RCC 7860 (cell line): ENCODE measurements at regions not wholly inside any gene's neighbourhood (a gene's known extent, or its start where the extent isn't known, plus 50 kb on each side); places are given as distances from the start of the nearest gene placed in this dataset.

Source experiments
- DNase-seq: peaks from one replicate; pipeline ENCODE4 v3.0.0-alpha.2; 2015; ENCODE audit warnings: low spot score
- FAIRE-seq: peaks from 2 replicates; lab custom pipeline; 2012; peaks lifted over from hg19 to GRCh38; lab: Jason Lieb, UNC

- no peak for FAIRE-seq
Observed at GRCh38 chr4:181194096-181194495, 1049.1 kb upstream of the TENM3 start.

GRCh38 chr4:181200076-181200475 is 1043.1 kb upstream of the TENM3 start:
- DNase-seq (no peak), FAIRE-seq (no peak)

More at GRCh38 chr4:181194096-181194495, 1049.1 kb upstream of the TENM3 start:
- DNase-seq: no peak

DNA sequence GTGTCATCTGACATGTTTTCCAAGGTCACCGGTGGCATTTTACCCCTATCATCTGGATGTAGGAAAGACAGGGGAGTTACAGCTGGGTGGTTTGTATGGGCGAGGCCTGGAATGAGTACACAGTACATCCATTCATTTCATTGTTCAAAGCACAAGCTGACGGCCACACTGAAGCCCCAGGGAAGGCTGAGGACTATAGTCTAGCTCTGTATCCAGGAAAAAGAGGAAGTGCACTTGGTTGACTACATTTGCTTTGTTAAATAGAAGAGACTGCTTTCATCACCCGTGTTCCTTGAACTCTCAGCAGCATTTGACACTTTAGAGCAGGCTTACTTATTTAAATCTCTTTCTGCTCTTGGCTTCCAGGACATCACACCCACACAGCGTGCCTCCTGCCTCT is 1041.0 kb upstream of the TENM3 start:
- FAIRE-seq (no peak), DNase-seq (no peak)

- no peak for FAIRE-seq
- DNase-seq: no peak
Observed at GRCh38 chr4:181204109-181204508, 1039.1 kb upstream of the TENM3 start.

- no peak for DNase-seq
Observed at GRCh38 chr4:181213551-181213950, 1029.7 kb upstream of the TENM3 start.

GRCh38 chr4:181216501-181216900 is 1026.7 kb upstream of the TENM3 start:
- FAIRE-seq: no peak
- no peak for DNase-seq

More at GRCh38 chr4:181213551-181213950, 1029.7 kb upstream of the TENM3 start:
- no peak for FAIRE-seq

DNA sequence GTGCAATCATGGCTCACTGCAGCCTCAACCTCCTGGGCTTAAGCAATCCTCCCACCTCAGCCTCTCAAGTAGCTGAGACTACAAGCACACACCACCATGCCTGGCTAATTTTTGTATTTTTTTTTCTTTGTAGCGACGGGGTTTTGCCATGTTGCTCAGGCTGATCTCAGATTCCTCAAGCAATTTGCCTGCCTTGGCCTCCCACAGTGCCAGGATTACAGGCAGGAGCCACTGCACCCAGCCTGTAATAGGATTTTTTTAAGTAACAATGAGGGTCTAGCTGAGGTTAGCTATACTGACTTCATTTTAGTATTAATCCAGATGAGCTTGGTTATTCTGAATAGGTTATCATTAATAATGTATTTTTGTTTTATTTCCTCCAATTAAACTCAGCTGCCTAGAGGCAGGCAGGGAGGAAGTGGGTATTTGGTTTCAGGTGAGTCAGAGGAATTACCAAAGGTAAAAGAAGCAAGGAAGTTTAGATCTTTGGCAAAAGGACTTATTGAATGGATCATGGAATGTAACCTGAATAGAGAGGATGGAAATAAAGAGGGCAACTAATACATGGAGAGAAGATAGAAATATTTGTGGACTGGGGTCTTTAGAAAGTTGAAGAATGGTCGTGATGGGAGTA is 1023.3 kb upstream of the TENM3 start:
- FAIRE-seq: no peak
- no peak for DNase-seq

GRCh38 chr4:181224852-181225251 is 1018.4 kb upstream of the TENM3 start:
- FAIRE-seq (no peak), DNase-seq (no peak)

DNA sequence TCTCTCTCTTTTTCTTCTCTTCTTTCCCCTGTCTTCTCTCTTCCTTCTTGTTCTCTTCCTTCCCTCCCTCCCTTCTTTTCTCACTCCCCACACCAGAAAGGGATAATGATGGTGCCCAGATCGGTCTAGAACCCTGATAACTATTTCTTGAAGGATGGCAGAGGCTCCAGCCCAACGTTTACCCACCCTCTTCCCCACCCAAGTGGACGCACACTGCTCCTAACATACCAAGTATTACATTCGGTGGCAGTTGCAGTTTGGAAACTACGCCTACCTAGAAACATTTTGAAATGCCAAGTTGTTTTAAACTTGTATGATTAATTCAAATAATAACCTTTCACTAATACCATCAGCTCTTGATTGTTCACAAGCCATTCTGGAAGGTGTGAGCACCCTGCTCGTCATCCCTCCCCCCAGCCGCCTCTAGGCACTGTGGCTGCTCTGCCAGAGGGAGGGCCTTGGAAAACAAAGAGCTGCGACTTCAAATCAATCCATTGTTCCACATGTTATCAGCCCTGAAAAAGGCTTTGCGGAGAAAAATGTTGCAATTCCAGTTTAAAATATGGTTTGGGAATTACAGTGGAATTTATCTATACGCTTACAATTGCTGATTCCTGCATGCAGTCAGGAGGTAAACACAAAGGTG is 1017.5 kb upstream of the TENM3 start:
- DNase-seq: no peak
- FAIRE-seq: no peak

DNA sequence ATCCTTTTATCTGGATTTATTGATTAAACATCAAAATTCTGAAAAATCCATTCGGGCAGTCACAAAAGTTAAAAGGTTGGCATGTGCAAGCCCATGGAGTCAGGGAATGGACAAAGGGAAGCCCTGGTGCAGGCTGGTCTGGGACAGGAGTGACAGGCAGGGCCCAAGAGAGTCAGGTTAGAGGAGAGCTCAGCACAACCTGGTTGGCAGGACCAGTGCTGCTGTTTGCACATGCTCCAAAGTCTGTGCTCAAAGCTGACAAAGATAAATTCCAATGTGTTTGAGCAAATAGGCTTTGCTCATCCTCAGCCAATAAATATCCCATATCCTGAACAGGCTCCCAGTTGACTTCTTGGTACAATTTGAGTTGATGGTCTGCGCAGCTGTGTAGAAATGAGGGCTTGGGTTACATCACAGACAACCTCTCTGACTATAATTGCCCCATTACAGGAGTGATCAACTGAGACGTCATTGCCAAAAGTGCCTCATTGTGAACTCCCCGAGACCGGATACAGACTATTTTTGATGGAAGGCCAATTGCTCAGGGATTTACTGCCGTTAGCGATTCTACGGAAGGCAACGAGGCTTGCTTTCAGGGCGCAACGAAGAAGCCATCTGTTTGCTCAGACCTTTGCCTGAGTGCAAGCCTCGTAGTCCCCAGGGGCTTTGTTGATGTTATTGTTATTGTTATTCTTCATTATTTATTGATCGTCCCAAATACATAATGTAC is 1008.1 kb upstream of the TENM3 start:
- DNase-seq: no peak
- no peak for FAIRE-seq

DNA sequence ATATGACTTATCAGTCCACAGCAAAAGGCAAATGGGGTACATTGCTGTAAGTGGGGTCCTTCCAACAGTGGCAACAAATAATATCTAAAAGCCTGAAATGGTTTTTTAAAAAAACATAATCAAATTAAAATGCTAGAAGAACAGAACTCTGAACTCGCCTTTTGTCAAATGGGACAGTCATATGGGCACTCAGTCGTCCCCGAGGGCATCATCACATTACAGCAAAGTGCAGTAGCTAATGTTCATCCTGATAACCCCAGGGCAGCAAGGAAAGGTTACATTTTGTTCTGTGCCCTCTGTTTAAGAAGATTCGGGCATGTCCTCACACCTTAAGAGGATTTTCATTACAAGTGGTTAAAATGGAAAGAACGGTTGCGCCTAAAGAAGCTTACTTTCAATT is 997.9 kb upstream of the TENM3 start:
- DNase-seq: no peak
- no peak for FAIRE-seq

DNA sequence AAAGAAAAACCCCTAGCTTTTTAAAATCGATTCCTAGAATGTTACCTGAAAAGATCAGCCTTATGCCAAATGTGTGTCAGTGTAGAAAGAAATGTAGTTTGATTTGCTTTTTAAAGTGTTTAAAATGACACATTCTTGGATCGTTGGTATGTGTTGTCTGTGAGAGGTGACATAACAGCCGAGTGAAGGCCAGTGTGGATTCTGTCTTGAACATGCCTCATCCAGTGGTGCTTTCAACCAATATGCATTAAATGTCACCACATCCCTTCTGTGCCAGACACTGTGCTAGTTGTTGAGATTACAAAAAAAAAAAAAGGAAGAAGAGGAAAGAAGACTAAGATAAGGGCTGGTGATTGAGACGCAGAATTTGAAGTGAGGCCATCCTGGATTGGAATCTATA is 994.2 kb upstream of the TENM3 start:
- FAIRE-seq (no peak), DNase-seq (no peak)

GRCh38 chr4:181254771-181255170 is 988.4 kb upstream of the TENM3 start:
- FAIRE-seq: no peak
- DNase-seq: no peak

- FAIRE-seq (no peak), DNase-seq (no peak)
Observed at GRCh38 chr4:181258569-181258968, 984.6 kb upstream of the TENM3 start.

DNA sequence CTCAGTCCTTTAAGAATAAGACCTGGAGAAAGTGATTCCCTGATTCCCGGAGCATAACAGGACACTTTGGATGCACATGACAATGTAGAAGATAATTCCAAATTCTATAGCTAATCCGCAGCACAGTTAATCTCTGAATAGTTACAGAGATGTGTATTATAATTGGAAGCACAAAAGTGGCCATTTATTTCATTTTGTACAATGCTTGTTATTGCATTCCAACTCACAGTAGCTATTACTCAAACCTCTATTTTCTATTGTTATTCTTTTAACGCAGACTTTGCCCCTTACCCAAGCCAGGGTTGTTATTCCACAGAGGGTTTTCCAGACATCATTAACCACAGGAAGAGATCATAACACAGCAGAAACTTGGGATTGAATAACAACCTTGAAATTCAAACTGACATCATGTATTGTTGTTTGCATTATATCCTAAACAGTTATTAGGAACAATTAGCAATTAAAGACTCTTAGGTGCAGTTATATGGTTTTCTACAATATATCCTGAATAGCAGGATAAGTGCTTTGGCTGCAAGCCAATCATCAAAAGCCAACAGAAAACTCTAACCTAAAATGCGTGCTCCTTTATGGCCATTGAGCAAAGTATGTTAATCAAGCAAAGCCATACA is 984.0 kb upstream of the TENM3 start:
- FAIRE-seq (no peak), DNase-seq (no peak)

- FAIRE-seq (no peak), DNase-seq (no peak)
Observed at GRCh38 chr4:181261279-181261678, 981.9 kb upstream of the TENM3 start.

DNA sequence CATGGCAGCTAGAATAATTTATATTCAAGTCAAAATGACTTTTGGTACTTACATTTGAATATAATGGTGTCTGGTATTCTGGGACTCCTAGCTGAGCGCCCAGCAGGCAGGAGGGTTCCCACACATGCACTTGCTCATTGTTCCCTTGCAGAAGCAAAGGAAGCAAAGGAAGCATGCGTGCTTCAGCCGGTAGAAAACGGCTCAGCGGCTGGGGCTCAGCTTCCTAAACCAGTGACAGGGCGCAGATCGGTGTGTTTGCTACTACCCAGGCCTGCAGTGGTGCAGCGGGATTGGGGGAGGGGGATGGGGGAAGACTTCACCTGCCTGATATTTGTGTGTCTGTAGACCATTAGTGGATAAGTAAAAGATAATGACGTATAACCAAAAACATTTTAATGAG is 978.3 kb upstream of the TENM3 start:
- DNase-seq (no peak), FAIRE-seq (no peak)

GRCh38 chr4:181265370-181265769 is 977.8 kb upstream of the TENM3 start:
- no peak for DNase-seq
- no peak for FAIRE-seq

GRCh38 chr4:181271116-181271640 is 972.0 kb upstream of the TENM3 start:
- FAIRE-seq: no peak
- DNase-seq: no peak

DNA sequence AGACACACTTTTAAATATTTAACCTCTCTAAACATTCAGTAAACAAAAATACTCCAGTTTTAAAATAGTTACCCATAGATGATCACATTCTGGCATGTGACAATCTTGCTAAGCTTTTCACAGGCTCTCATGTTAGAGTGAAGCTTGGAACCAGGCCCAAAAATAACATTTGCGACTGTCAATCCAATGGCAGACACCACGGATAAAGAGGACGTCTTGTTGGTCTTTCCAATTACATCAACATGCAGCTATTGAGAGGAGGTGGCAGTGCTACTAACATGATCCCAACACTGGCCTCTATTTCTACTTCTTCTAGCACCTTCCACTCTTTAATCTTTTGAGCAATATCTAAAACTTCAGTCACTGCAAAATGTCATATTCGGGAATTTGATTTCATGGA is 970.8 kb upstream of the TENM3 start:
- FAIRE-seq: no peak
- no peak for DNase-seq

DNA sequence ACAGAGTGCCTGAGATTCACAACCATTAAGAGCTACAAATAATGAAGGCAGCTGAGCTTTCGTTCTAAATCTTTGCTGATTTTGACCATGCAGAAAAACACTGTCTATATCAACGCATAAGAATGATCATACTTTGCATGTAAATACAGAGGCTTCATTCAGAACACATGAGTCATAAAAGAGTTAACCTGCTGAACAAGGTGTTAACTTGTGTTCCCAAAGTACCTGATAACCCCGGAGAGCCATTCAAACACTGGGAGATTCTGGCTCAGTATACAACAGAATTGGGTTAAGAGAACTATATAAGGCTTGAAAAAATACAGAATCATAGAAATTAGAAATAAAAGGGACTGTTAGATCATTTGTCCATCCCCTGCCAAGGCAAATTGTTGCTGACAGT is 964.3 kb upstream of the TENM3 start:
- no peak for DNase-seq
- no peak for FAIRE-seq
